GM12878 (cell line): ENCODE measurements at regions not wholly inside any gene's neighbourhood (a gene's known extent, or its start where the extent isn't known, plus 50 kb on each side); places are given as distances from the start of the nearest gene placed in this dataset.
A peak's percentile ranks its signal among the peaks of the same experiment; 100 is the strongest.

ENCODE experiments used
- CBFB ChIP-seq: IDR thresholded peaks from 2 replicates; pipeline ENCODE4 v1.6.1; 2016; ENCODE audit warnings: antibody characterized with exemption, low read depth
- CUX1 ChIP-seq: IDR thresholded peaks from 2 replicates; pipeline ENCODE4 v1.6.1; 2012; ENCODE audit warnings: improper control_type of control experiment, low read depth, low read length; ENCODE audit not compliant: insufficient replicate concordance
- EED ChIP-seq: sonication (generic); IDR thresholded peaks from 2 replicates; pipeline ENCODE4 v1.6.1; 2016; ENCODE audit warnings: antibody characterized with exemption, low read depth
- IKZF2 ChIP-seq, 2 experiments: fragments of 450-650 bp; IDR thresholded peaks; 2 replicates each; pipeline ENCODE4 v1.6.1; 2017; ENCODE audit warnings: mild to moderate bottlenecking in 2 of 2, moderate library complexity in 2 of 2
- PAX5 ChIP-seq: IDR thresholded peaks from 2 replicates; pipeline ENCODE4 v1.6.1; 2011; ENCODE audit warnings: low read depth, low read length, borderline replicate concordance
- POLR2AphosphoS5 ChIP-seq: IDR thresholded peaks from 2 replicates; pipeline ENCODE4 v1.6.1; 2011; ENCODE audit warnings: mild to moderate bottlenecking, low read length, inconsistent platforms
- POU2F2 ChIP-seq: IDR thresholded peaks from 3 replicates; pipeline ENCODE4 v1.6.1; 2011; ENCODE audit warnings: low read depth, mild to moderate bottlenecking, low read length, borderline replicate concordance
- RB1 ChIP-seq: fragments of 450-650 bp; formaldehyde crosslinking; IDR thresholded peaks from 2 replicates; pipeline ENCODE4 v1.6.1; 2017; ENCODE audit warnings: mild to moderate bottlenecking, borderline replicate concordance
- SMAD5 ChIP-seq: IDR thresholded peaks from 2 replicates; pipeline ENCODE4 v1.6.1; 2016; ENCODE audit warnings: antibody characterized with exemption, low read depth
- STAT3 ChIP-seq: IDR thresholded peaks from 2 replicates; pipeline ENCODE4 v1.6.1; 2011; ENCODE audit warnings: low read depth, low read length, improper control_type of control experiment
- TAF1 ChIP-seq: IDR thresholded peaks from 2 replicates; pipeline ENCODE4 v1.6.1; 2011; ENCODE audit warnings: mild to moderate bottlenecking, low read depth, low read length, borderline replicate concordance
- WRNIP1 ChIP-seq: IDR thresholded peaks from 2 replicates; pipeline ENCODE4 v1.6.1; 2011; ENCODE audit warnings: low read depth, low read length, improper control_type of control experiment, borderline replicate concordance
- ZBTB40 ChIP-seq: fragments of 450-650 bp; IDR thresholded peaks from 2 replicates; pipeline ENCODE4 v1.6.1; 2016; ENCODE audit warnings: mild to moderate bottlenecking, moderate library complexity, borderline replicate concordance

- peak; percentile 57; the same call in 1 of the 2 replicates for TF ChIP-seq ZBTB40
- TF ChIP-seq POU2F2, result peak; percentile 40; the same call in 1 of the 3 replicates
- peak; percentile 74 for TF ChIP-seq POLR2AphosphoS5
- peak; percentile 66 for TF ChIP-seq CUX1
- peak; percentile 54; the same call in 1 of the 2 replicates for TF ChIP-seq CBFB
- TF ChIP-seq RB1, result no peak
- peak; percentile 33 to 40; a peak in 2 of 4 replicates for TF ChIP-seq IKZF2 (IDR thresholded peaks at IDR 0.05)
- no peak; the same call in 1 of the 2 replicates for TF ChIP-seq STAT3
- TF ChIP-seq TAF1, result peak; percentile 75; the same call in 1 of the 2 replicates
- TF ChIP-seq SMAD5, result peak; percentile 76; the same call in 1 of the 2 replicates
- TF ChIP-seq EED, result peak; percentile 76
- TF ChIP-seq PAX5, result 0 out of 2 replicates have a peak, but pooled peaks have one; percentile 50
- no peak for TF ChIP-seq WRNIP1
Observed at GRCh38 chr2:196415384-196415783, 224.1 kb upstream of the CCDC150 start (continued).
